Heart left ventricle (tissue), 16 donors: ENCODE measurements at regions not wholly inside any gene's neighbourhood (a gene's known extent, or its start where the extent isn't known, plus 50 kb on each side); places are given as distances from the start of the nearest gene placed in this dataset.

ENCODE experiments used
- ATAC-seq, 4 donors: fragments of 200-7000 bp; cut with Tn5 transposase; one replicate each; pipeline ENCODE4 v1.9.1; 2020 to 2022; ENCODE audit warnings: moderate library complexity in 4 of 4, mild to moderate bottlenecking in 3 of 4, moderate number of reproducible peaks in 1 of 4
- DNase-seq, 5 donors: peaks; one replicate each; pipeline ENCODE4 v3.0.0-alpha.2; 2020
- H3K27ac ChIP-seq, 12 donors: fragments of 200-600 bp; sonication (generic) in 4 of 12; one replicate each; pipeline versions ENCODE4 v1.5.0 to v1.8.0; 2016 to 2022; ENCODE audit warnings: mild to moderate bottlenecking in 2 of 12
- H3K27me3 ChIP-seq, 9 donors: fragments of 200-600 bp; sonication (generic) in 2 of 9; one replicate each; pipeline versions ENCODE4 v1.5.1 to v1.8.0; 2016 to 2022; ENCODE audit warnings: mild to moderate bottlenecking in 3 of 9
- H3K36me3 ChIP-seq, 9 donors: fragments of 200-600 bp; sonication (generic) in 2 of 9; one replicate each; pipeline versions ENCODE4 v1.5.0 to v1.8.0; 2018 to 2022; ENCODE audit warnings: mild to moderate bottlenecking in 2 of 9
- H3K4me1 ChIP-seq, 12 donors: fragments of 200-600 bp; sonication (generic) in 4 of 12; one replicate each; pipeline versions ENCODE4 v1.5.0 to v1.8.0; 2016 to 2022; ENCODE audit warnings: mild to moderate bottlenecking in 3 of 12
- H3K4me3 ChIP-seq, 12 donors: fragments of 200-600 bp; sonication (generic) in 4 of 12; one replicate each; pipeline versions ENCODE4 v1.5.0 to v1.8.0; 2017 to 2022; ENCODE audit warnings: mild to moderate bottlenecking in 9 of 12, moderate library complexity in 4 of 12
- H3K9me3 ChIP-seq, 12 donors: fragments of 200-600 bp; sonication (generic) in 4 of 12; one replicate each; pipeline versions ENCODE4 v1.5.0 to v1.8.0; 2016 to 2022; ENCODE audit warnings: mild to moderate bottlenecking in 1 of 12
- POLR2A ChIP-seq, 2 donors: fragments of 450-650 bp; IDR thresholded peaks; one replicate each; pipeline ENCODE4 v1.6.1; 2017; ENCODE audit warnings: antibody characterized with exemption in 2 of 2, mild to moderate bottlenecking in 2 of 2, moderate library complexity in 2 of 2
- WGBS, 4 donors: extraction: QIAGEN DNeasy Blood & Tissue Kit in 2 of 4; methylation state at CpG; one replicate each; pipeline versions ENCODE4 v1.1.5 to v1.1.7; 2013 to 2018; 5-methylcytosine and 5-hydroxymethylcytosine counted together
- intact Hi-C, 10 donors: fragments of 100-400 bp; cut with DNase I; formaldehyde crosslinking; loops; one replicate each; pipeline versions ENCODE4 v1.11.1 to v1.14.2; 2022
- TF ChIP-seq, protein P1 (sequence below), 12 donors: fragments of 200-600 bp; sonication (generic) in 4 of 12; IDR thresholded peaks; one replicate each; pipeline versions ENCODE4 v1.5.0 to v1.8.0; 2018 to 2022; ENCODE audit warnings: antibody characterized with exemption in 12 of 12, mild to moderate bottlenecking in 5 of 12
- donor health status: ischemic (EF 13 %, LVEDD 7.1; RV severe dilation, severe dysfunction).
- donor health status: healthy with polysubstance abuse.
- donor health status: DM: no; HTN: yes; CAD: no.
- donor health status: DM: no; HTN: no; CAD: no.
- donor health status: ischemic (EF 25% LVEDD 6.9; RV normal size, moderate dysfunction).
- donor health status: ischemic (EF 25% LVEDD 5.7; RV mildly dilated, moderate dysfunction).
- donor health status: healthy.
- donor health status: DM: yes; HTN: yes; CAD: no.
- donor health status: ischemic (EF 35%, LVEDD 5.7; RV mildly dilated, moderate dysfunction).
- donor health status: nonischemic (EF 11% LVEDD 7.7; RV severe dilation, severe dysfunction).
- donor health status: DM: yes; HTN: yes; CAD: no.
- donor health status: PGD.
- donor health status: ischemic (EF 29% LVEDD 5.4; RV normal size, mild dysfunction).
- donor health status: nonischemic (EF 23%, LVEDD 6.1; RV moderate dilation, normal function).

DNA sequence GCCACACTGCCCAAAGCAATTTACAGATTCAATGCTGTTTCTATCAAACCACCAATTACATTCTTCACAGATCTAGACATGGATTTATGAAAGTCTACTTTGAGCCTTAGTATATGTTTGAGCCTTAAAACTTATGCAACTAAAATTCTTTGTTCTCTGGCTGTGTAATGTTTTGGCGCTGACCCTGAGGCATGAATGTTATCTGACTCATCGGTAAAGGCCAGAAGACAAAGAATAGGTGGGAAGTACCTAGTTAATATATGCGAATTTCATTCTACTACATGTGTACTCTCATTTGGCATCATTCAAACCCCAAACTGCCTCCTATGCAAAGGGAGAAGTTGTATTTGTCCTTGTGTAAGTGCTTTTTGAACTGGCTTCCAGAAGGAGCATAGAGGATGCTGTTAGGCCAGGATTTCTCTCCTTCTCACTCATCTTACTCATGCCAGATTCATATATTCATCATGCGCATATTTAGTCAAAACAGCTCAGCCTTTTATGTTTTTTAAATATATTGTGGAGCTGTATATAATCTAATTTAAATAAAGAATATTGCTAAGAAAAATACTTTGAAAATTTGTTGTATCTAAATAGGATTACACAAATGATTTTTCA, 204.2 kb downstream of the NFKBIZ start:
- TF ChIP-seq, protein P1, sequence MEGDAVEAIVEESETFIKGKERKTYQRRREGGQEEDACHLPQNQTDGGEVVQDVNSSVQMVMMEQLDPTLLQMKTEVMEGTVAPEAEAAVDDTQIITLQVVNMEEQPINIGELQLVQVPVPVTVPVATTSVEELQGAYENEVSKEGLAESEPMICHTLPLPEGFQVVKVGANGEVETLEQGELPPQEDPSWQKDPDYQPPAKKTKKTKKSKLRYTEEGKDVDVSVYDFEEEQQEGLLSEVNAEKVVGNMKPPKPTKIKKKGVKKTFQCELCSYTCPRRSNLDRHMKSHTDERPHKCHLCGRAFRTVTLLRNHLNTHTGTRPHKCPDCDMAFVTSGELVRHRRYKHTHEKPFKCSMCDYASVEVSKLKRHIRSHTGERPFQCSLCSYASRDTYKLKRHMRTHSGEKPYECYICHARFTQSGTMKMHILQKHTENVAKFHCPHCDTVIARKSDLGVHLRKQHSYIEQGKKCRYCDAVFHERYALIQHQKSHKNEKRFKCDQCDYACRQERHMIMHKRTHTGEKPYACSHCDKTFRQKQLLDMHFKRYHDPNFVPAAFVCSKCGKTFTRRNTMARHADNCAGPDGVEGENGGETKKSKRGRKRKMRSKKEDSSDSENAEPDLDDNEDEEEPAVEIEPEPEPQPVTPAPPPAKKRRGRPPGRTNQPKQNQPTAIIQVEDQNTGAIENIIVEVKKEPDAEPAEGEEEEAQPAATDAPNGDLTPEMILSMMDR (IDR thresholded peaks at IDR 0.05): no peak
- no peak for TF ChIP-seq POLR2A (IDR thresholded peaks at IDR 0.05)
- ATAC-seq (peak in 1 of 4 donors; percentile 16), DNase-seq (no peak)
- no peaks in the 10 kb centered on the region for H3K27me3 ChIP-seq
- H3K36me3 ChIP-seq: no peaks in the 10 kb centered on the region
- WGBS, 4 donors: 57 to 89% (median 82%) methylated on average over 4 of the region's 4 CpGs
- H3K4me3 ChIP-seq: no peak overlapping the region
- intact Hi-C loops: no loop called here
- no peak overlapping the region for H3K27ac ChIP-seq
- H3K9me3 ChIP-seq: peaks cover 0 to 9% (median 0%) of the 10 kb centered on the region in 12 donors
- peaks cover 0 to 4% (median 0%) of the 10 kb centered on the region in 12 donors for H3K4me1 ChIP-seq

DNA sequence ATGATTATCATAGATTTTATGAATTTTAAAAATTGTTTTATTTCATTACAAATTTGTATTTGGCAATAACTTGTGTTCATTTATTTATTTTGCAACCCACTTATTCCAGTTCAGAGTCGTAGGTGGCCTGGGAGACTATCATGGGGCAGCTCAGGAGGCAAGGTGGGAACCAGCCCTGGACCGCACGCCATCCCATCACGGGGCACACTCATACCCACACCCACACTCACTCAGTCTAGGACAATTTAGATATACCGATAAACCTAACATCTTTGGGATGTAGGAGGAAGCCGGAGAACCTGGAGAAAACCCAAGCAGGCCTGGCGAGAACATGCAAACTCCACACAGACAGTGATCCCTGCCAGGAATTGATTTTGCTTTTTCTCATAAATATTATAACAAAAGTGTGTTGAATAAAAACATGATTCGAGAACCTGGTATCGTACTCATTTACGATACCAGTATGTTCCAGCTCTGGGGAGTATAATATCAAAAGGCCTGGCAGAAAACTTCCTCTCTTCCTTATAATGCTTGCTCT, 205.3 kb downstream of the NFKBIZ start:
- intact Hi-C loops: no loop called here
- ATAC-seq (no peak), DNase-seq (no peak)
- no peak overlapping the region for H3K27ac ChIP-seq
- H3K4me3 ChIP-seq: no peak overlapping the region
- H3K27me3 ChIP-seq: no peaks in the 10 kb centered on the region
- TF ChIP-seq POLR2A (IDR thresholded peaks at IDR 0.05): no peak
- TF ChIP-seq, protein P1 (IDR thresholded peaks at IDR 0.05): no peak
- H3K9me3 ChIP-seq: peaks cover 0 to under 1% (median 0%) of the 10 kb centered on the region in 12 donors
- WGBS, 4 donors: 57 to 90% (median 76%) methylated on average over 10 of the region's 10 CpGs
- H3K36me3 ChIP-seq: no peaks in the 10 kb centered on the region
- H3K4me1 ChIP-seq: peaks cover 0 to 16% (median 0%) of the 10 kb centered on the region in 12 donors

DNA sequence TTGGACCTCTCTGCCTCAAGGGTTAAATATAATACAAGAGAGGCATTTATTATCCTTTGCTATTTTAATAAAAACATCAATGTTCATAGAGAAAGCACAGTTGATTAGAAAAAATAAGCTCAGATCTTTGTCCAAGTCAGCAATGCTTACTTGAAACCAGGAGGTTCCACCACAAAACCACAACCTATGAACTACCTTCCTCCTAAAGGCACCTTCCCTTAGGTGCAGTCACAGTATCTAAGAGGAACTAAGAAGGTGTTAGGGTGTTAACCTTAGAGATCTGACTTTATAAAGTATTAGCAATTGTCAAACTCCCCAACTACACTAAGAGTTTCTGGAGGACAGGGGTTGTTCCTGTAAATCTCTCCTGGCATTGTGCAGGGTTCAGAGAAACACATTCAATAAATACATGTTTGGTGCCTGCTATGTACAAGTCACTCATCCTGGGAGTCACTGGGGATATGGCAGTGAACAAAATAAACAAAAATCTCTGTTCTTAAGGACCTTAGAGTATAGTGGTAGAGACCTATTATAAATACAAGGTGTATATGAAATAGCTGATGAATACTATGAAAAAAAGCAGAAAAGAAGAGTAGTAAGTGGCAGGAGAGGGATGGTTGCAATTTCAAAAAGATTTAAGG, 208.6 kb downstream of the NFKBIZ start:
- Histone ChIP-seq H3K27me3 (no peaks in the 10 kb centered on the region), H3K4me3 (no peak overlapping the region), H3K9me3 (no peaks in the 10 kb centered on the region), H3K27ac (peak overlapping the region in 1 of 12 donors; percentile 64), H3K36me3 (no peaks in the 10 kb centered on the region), H3K4me1 (peaks cover 0 to 17% (median 0%) of the 10 kb centered on the region in 12 donors)
- no peak for TF ChIP-seq POLR2A (IDR thresholded peaks at IDR 0.05)
- TF ChIP-seq, protein P1 (IDR thresholded peaks at IDR 0.05): no peak
- ATAC-seq (no peak), DNase-seq (no peak)
- intact Hi-C loops: no loop called here

DNA sequence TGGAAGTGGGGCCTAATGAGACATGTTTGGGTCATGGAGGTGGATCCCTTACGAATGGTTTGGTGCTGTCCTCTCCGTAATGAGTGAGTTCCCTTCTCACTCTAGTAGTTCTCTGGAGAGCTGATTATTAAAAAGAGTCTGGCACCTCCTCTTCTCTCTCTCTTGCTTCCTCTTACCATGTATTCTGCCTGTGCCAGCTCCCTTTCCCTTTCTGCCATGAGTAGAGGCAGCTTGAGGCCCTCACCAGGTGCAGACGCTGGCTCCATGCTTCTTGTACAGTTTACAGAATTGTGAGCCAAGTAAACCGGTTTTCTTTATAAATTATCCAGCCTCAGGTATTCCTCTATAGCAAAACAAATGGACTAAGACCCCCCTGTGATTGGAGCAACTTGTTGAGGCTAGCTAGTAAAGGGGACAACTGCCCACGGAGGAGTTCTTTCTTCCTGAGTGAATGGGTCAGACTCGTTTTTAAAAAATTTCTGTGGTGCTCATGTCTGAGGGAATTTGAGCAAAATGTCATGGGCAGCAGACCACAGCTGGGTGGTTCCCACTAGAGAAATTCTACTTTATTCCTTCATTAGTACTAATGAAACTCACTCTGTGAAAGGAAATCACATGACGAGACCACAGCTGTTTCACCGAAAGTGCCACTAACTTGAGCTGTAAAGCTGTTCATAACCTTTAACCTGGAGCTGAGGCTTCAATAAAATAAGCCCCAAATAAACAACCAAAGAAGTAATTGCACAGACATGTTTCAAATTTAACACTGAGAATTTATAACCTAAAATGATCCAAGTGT, 210.0 kb downstream of the NFKBIZ start:
- no peak for DNase-seq
- no peak for TF ChIP-seq POLR2A (IDR thresholded peaks at IDR 0.05)
- TF ChIP-seq, protein P1 (IDR thresholded peaks at IDR 0.05): no peak

More for the DNA sequence above, 210.0 kb downstream of the NFKBIZ start:
- H3K36me3 ChIP-seq: no peaks in the 10 kb centered on the region
- ATAC-seq: no peak
- H3K4me3 ChIP-seq: no peak overlapping the region
- no peaks in the 10 kb centered on the region for H3K9me3 ChIP-seq
- intact Hi-C loops: no loop called here
- H3K27ac ChIP-seq: peak overlapping the region in 1 of 12 donors; percentile 64
- no peaks in the 10 kb centered on the region for H3K27me3 ChIP-seq
- H3K4me1 ChIP-seq: peaks cover 0 to 17% (median 0%) of the 10 kb centered on the region in 12 donors
- 90 to 95% (median 91%) methylated on average over 8 of the region's 8 CpGs for WGBS, 4 donors
